ENCODE measurements at regions not wholly inside any gene's neighbourhood (a gene's known extent, or its start where the extent isn't known, plus 50 kb on each side); places are given as distances from the start of the nearest gene placed in this dataset.

DNA sequence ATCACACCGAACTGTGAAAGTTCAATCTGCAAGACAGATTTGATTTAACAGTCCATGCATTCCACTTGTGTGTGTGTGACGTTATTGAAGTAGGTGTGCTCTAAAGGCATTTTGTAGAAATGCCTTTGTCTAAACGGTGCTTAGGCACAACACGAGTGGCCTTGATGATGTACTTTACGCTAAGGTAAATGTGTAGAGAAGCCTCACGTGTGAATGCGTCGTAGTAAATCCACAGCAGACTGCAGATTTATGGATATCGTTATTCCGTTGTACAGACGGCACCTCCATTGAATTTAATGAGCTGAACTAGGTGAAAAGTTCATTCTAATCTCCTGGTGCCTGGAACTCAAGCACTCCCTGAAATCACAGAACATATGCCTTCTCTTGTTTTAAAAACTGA, 202.8 kb upstream of the STXBP6 start:
- DNase-seq (ENCODE audit: low read depth) (no peak), FAIRE-seq (no peak)
- no peak overlapping the region for H3K9ac ChIP-seq (ENCODE audit: low read length)
- no peaks in the 10 kb centered on the region for H3K27me3 Mint-ChIP-seq (ENCODE audit: low read depth, unreplicated experiment)
- H3K4me1 ChIP-seq (ENCODE audit: insufficient read depth, low read length) = no peaks in the 10 kb centered on the region
- no peaks in the 10 kb centered on the region for H3K36me3 Mint-ChIP-seq (ENCODE audit: low read depth, unreplicated experiment)
- H3K4me3 ChIP-seq (ENCODE audit: insufficient read depth, low read depth, low read length) = no peak overlapping the region
- TF ChIP-seq, protein P1, sequence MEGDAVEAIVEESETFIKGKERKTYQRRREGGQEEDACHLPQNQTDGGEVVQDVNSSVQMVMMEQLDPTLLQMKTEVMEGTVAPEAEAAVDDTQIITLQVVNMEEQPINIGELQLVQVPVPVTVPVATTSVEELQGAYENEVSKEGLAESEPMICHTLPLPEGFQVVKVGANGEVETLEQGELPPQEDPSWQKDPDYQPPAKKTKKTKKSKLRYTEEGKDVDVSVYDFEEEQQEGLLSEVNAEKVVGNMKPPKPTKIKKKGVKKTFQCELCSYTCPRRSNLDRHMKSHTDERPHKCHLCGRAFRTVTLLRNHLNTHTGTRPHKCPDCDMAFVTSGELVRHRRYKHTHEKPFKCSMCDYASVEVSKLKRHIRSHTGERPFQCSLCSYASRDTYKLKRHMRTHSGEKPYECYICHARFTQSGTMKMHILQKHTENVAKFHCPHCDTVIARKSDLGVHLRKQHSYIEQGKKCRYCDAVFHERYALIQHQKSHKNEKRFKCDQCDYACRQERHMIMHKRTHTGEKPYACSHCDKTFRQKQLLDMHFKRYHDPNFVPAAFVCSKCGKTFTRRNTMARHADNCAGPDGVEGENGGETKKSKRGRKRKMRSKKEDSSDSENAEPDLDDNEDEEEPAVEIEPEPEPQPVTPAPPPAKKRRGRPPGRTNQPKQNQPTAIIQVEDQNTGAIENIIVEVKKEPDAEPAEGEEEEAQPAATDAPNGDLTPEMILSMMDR (IDR thresholded peaks at IDR 0.05; ENCODE audit: insufficient read depth, low read depth, low read length) = no peak
- no peak for TF ChIP-seq EZH2 (IDR thresholded peaks at IDR 0.05; ENCODE audit: insufficient read depth, low read length)
- H4K20me1 ChIP-seq (ENCODE audit: insufficient read depth, low read length) = no peaks in the 10 kb centered on the region
- H3K4me1 Mint-ChIP-seq (ENCODE audit: low read depth, unreplicated experiment) = no peaks in the 10 kb centered on the region
- H3K27me3 ChIP-seq (ENCODE audit: insufficient read depth, low read length) = no peaks in the 10 kb centered on the region
- no peak overlapping the region for H3K4me2 ChIP-seq (ENCODE audit: low read length)
- H3K79me2 ChIP-seq (ENCODE audit: insufficient read depth, low read length) = no peaks in the 10 kb centered on the region
- H3K9me3 Mint-ChIP-seq (ENCODE audit: unreplicated experiment) = peaks cover 2% of the 10 kb centered on the region
- H3K36me3 ChIP-seq (ENCODE audit: insufficient read depth, low read length) = no peaks in the 10 kb centered on the region
- H3K27ac Mint-ChIP-seq (ENCODE audit: unreplicated experiment) = no peak overlapping the region
- no peak overlapping the region for H2AFZ ChIP-seq (ENCODE audit: low read depth, low read length)
- no peak overlapping the region for H3K4me3 Mint-ChIP-seq (ENCODE audit: unreplicated experiment)
- H3K9me3 ChIP-seq (ENCODE audit: insufficient read depth, low read depth, low read length) = no peaks in the 10 kb centered on the region
- H3K27ac ChIP-seq (ENCODE audit: low read depth, low read length) = no peak overlapping the region

DNA sequence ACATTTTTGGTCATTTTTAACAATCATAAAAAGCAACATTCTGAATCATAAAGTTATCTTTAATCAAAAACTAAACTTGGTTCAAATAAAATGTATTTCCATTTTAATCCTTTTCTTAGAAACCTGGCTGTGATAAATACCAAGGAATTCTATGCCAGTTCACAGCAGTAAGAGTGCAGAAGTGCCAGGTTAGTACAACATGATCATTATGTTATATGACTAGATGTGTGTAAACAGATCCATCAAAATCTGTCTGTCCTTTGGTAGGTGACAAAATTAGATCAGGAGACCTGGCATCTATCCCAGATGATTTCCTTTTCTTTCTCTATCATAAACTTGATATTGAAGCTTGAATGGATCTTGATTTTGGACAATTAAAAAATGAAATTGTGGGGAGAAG, 200.6 kb upstream of the STXBP6 start:
- Mint-ChIP-seq H3K36me3 (ENCODE audit: low read depth, unreplicated experiment) (no peaks in the 10 kb centered on the region), H3K4me1 (ENCODE audit: low read depth, unreplicated experiment) (peaks cover 14% of the 10 kb centered on the region), H3K27ac (ENCODE audit: unreplicated experiment) (no peak overlapping the region), H3K4me3 (ENCODE audit: unreplicated experiment) (no peak overlapping the region), H3K9me3 (ENCODE audit: unreplicated experiment) (no peaks in the 10 kb centered on the region), H3K27me3 (ENCODE audit: low read depth, unreplicated experiment) (no peaks in the 10 kb centered on the region)
- Histone ChIP-seq H3K79me2 (ENCODE audit: insufficient read depth, low read length) (no peaks in the 10 kb centered on the region), H3K36me3 (ENCODE audit: insufficient read depth, low read length) (no peaks in the 10 kb centered on the region), H4K20me1 (ENCODE audit: insufficient read depth, low read length) (no peaks in the 10 kb centered on the region), H3K9ac (ENCODE audit: low read length) (no peak overlapping the region), H3K4me3 (ENCODE audit: insufficient read depth, low read depth, low read length) (no peak overlapping the region), H3K27me3 (ENCODE audit: insufficient read depth, low read length) (no peaks in the 10 kb centered on the region), H3K27ac (ENCODE audit: low read depth, low read length) (no peak overlapping the region), H2AFZ (ENCODE audit: low read depth, low read length) (no peak overlapping the region), H3K4me2 (ENCODE audit: low read length) (no peak overlapping the region), H3K9me3 (ENCODE audit: insufficient read depth, low read depth, low read length) (no peaks in the 10 kb centered on the region), H3K4me1 (ENCODE audit: insufficient read depth, low read length) (no peaks in the 10 kb centered on the region)
- no peak for TF ChIP-seq EZH2 (IDR thresholded peaks at IDR 0.05; ENCODE audit: insufficient read depth, low read length)
- TF ChIP-seq, protein P1 (IDR thresholded peaks at IDR 0.05; ENCODE audit: insufficient read depth, low read depth, low read length) = no peak
- DNase-seq (ENCODE audit: low read depth) (no peak), FAIRE-seq (no peak)

DNA sequence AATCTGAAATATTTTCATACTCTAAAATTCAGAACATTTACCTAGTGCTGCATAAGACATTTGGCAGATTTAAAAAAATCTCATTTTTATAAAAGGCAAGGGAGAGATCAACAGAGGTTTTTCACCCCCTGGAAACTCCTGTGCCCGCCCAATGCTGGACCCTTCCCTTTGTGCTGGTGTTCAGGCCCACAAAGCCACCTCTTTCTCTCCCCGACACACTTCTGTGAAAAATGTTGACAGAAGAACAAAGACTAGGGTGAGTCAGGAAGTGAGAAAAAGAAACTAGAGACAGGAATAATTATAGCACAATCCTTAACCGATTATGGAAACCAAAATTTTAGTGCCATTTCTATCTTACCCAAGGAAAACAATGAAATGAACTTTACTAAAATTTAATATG, 197.7 kb upstream of the STXBP6 start:
- H3K36me3 Mint-ChIP-seq (ENCODE audit: low read depth, unreplicated experiment) = no peaks in the 10 kb centered on the region
- no peak overlapping the region for H3K4me2 ChIP-seq (ENCODE audit: low read length)
- H3K36me3 ChIP-seq (ENCODE audit: insufficient read depth, low read length) = no peaks in the 10 kb centered on the region
- H3K27me3 Mint-ChIP-seq (ENCODE audit: low read depth, unreplicated experiment) = no peaks in the 10 kb centered on the region
- H3K79me2 ChIP-seq (ENCODE audit: insufficient read depth, low read length) = no peaks in the 10 kb centered on the region
- no peaks in the 10 kb centered on the region for H3K9me3 Mint-ChIP-seq (ENCODE audit: unreplicated experiment)
- no peaks in the 10 kb centered on the region for H4K20me1 ChIP-seq (ENCODE audit: insufficient read depth, low read length)
- no peaks in the 10 kb centered on the region for H3K9me3 ChIP-seq (ENCODE audit: insufficient read depth, low read depth, low read length)
- H3K9ac ChIP-seq (ENCODE audit: low read length) = no peak overlapping the region
- H2AFZ ChIP-seq (ENCODE audit: low read depth, low read length) = no peak overlapping the region
- H3K4me3 ChIP-seq (ENCODE audit: insufficient read depth, low read depth, low read length) = no peak overlapping the region
- no peak overlapping the region for H3K4me3 Mint-ChIP-seq (ENCODE audit: unreplicated experiment)
- H3K27ac ChIP-seq (ENCODE audit: low read depth, low read length) = no peak overlapping the region
- FAIRE-seq = no peak
- H3K27me3 ChIP-seq (ENCODE audit: insufficient read depth, low read length) = no peaks in the 10 kb centered on the region
- H3K4me1 ChIP-seq (ENCODE audit: insufficient read depth, low read length) = no peaks in the 10 kb centered on the region
- H3K4me1 Mint-ChIP-seq (ENCODE audit: low read depth, unreplicated experiment) = peaks cover 19% of the 10 kb centered on the region
- H3K27ac Mint-ChIP-seq (ENCODE audit: unreplicated experiment) = no peak overlapping the region
- DNase-seq (ENCODE audit: low read depth) = no peak
- TF ChIP-seq EZH2 (IDR thresholded peaks at IDR 0.05; ENCODE audit: insufficient read depth, low read length) = no peak
- TF ChIP-seq, protein P1 (IDR thresholded peaks at IDR 0.05; ENCODE audit: insufficient read depth, low read depth, low read length) = no peak

Data from astrocyte (in vitro differentiated cells and primary cell).